DND-41 (cell line): ENCODE measurements at regions not wholly inside any gene's neighbourhood (a gene's known extent, or its start where the extent isn't known, plus 50 kb on each side); places are given as distances from the start of the nearest gene placed in this dataset.

Experiments
- ATAC-seq: fragments of 200-7000 bp; cut with Tn5 transposase; 3 replicates; pipeline ENCODE4 v1.9.1; 2021; ENCODE audit warnings: low read depth; ENCODE audit not compliant: insufficient read depth
- DNase-seq: peaks from one replicate; pipeline ENCODE4 v3.0.0-alpha.2; 2020
- H2AFZ ChIP-seq: 2 replicates; pipeline ENCODE4 v1.6.0; 2012; ENCODE audit warnings: low read depth, low read length
- H3K27ac ChIP-seq: 2 replicates; pipeline ENCODE4 v1.5.1; 2012; ENCODE audit warnings: low read length, inconsistent platforms
- H3K27me3 ChIP-seq: fragments of 200-600 bp; sonication (generic); 2 replicates; pipeline ENCODE4 v1.6.0; 2012; ENCODE audit warnings: low read length, mild to moderate bottlenecking, inconsistent platforms; ENCODE audit not compliant: insufficient read depth, poor library complexity
- H3K36me3 ChIP-seq: 2 replicates; pipeline ENCODE4 v1.5.1; 2012; ENCODE audit warnings: low read length, inconsistent platforms; ENCODE audit not compliant: insufficient read depth
- H3K4me1 ChIP-seq: 2 replicates; pipeline ENCODE4 v1.5.1; 2012; ENCODE audit warnings: mild to moderate bottlenecking, low read length; ENCODE audit not compliant: insufficient read depth
- H3K4me2 ChIP-seq: 2 replicates; pipeline ENCODE4 v1.6.0; 2012; ENCODE audit warnings: mild to moderate bottlenecking, moderate library complexity, low read length, inconsistent platforms; ENCODE audit not compliant: insufficient read depth
- H3K4me3 ChIP-seq, 2 experiments: fragments of 200-600 bp in 1 of 2; shearing (Covaris generic) in 1 of 2; 2 replicates each; pipeline ENCODE4 v1.5.1; 2012 to 2016; ENCODE audit warnings: inconsistent platforms in 2 of 2, low read length in 2 of 2, mild to moderate bottlenecking in 2 of 2, low read depth in 1 of 2, moderate library complexity in 1 of 2
- H3K79me2 ChIP-seq: 2 replicates; pipeline ENCODE4 v1.6.0; 2012; ENCODE audit warnings: low read length, inconsistent platforms; ENCODE audit not compliant: insufficient read depth
- H3K9ac ChIP-seq: 2 replicates; pipeline ENCODE4 v1.6.0; 2012; ENCODE audit warnings: low read depth, mild to moderate bottlenecking, inconsistent platforms, low read length, moderate library complexity
- H3K9me3 ChIP-seq: 2 replicates; pipeline ENCODE4 v1.5.1; 2012; ENCODE audit warnings: low read length, moderate library complexity, mild to moderate bottlenecking, inconsistent platforms; ENCODE audit not compliant: insufficient read depth, severe bottlenecking
- H4K20me1 ChIP-seq: 2 replicates; pipeline ENCODE4 v1.6.0; 2012; ENCODE audit warnings: low read length; ENCODE audit not compliant: insufficient read depth
- CTCF ChIP-seq: IDR thresholded peaks from 2 replicates; pipeline ENCODE4 v1.5.1; 2012; ENCODE audit warnings: borderline replicate concordance, low read length, moderate library complexity, mild to moderate bottlenecking; ENCODE audit not compliant: poor library complexity, severe bottlenecking; ENCODE audit errors: extremely low read depth
- EZH2 ChIP-seq: IDR thresholded peaks from 3 replicates; pipeline ENCODE4 v1.6.1; 2012; ENCODE audit warnings: borderline replicate concordance, low read depth, mild to moderate bottlenecking, moderate library complexity, low read length, inconsistent platforms; ENCODE audit not compliant: severe bottlenecking

GRCh38 chr12:114933428-114934160 is 249.6 kb upstream of the TBX3 start:
- Histone ChIP-seq H3K79me2 (no peaks in the 10 kb centered on the region), H3K27ac (no peak overlapping the region), H3K36me3 (no peaks in the 10 kb centered on the region), H3K4me2 (no peak overlapping the region), H3K27me3 (no peaks in the 10 kb centered on the region), H2AFZ (no peak overlapping the region), H4K20me1 (no peaks in the 10 kb centered on the region), H3K4me1 (no peaks in the 10 kb centered on the region), H3K9me3 (no peaks in the 10 kb centered on the region), H3K4me3 (no peak overlapping the region), H3K9ac (no peak overlapping the region)
- no peak for TF ChIP-seq CTCF
- DNase-seq (no peak), ATAC-seq (no peak)

GRCh38 chr12:114932806-114933205 is 248.8 kb upstream of the TBX3 start:
- Histone ChIP-seq H3K27ac (no peak overlapping the region), H3K9me3 (no peaks in the 10 kb centered on the region), H3K27me3 (no peaks in the 10 kb centered on the region), H3K4me2 (no peak overlapping the region), H3K9ac (no peak overlapping the region), H3K4me3 (no peak overlapping the region), H3K4me1 (no peaks in the 10 kb centered on the region), H4K20me1 (no peaks in the 10 kb centered on the region), H3K79me2 (no peaks in the 10 kb centered on the region), H2AFZ (no peak overlapping the region), H3K36me3 (no peaks in the 10 kb centered on the region)
- ATAC-seq (no peak), DNase-seq (no peak)
- no peak for TF ChIP-seq EZH2
- no peak for TF ChIP-seq CTCF

GRCh38 chr12:114931025-114931424 is 247.1 kb upstream of the TBX3 start:
- Histone ChIP-seq H3K4me2 (no peak overlapping the region), H3K4me1 (no peaks in the 10 kb centered on the region), H2AFZ (no peak overlapping the region), H3K4me3 (no peak overlapping the region), H3K27me3 (no peaks in the 10 kb centered on the region), H4K20me1 (no peaks in the 10 kb centered on the region), H3K27ac (no peak overlapping the region), H3K79me2 (no peaks in the 10 kb centered on the region), H3K36me3 (no peaks in the 10 kb centered on the region), H3K9ac (no peak overlapping the region), H3K9me3 (no peaks in the 10 kb centered on the region)
- TF ChIP-seq CTCF: no peak
- no peak for TF ChIP-seq EZH2
- no peak for DNase-seq
- no peak for ATAC-seq

GRCh38 chr12:114926341-114926740 is 242.4 kb upstream of the TBX3 start:
- H3K79me2 ChIP-seq: no peaks in the 10 kb centered on the region
- DNase-seq (no peak), ATAC-seq (no peak)
- no peaks in the 10 kb centered on the region for H4K20me1 ChIP-seq
- H3K4me2 ChIP-seq: no peak overlapping the region
- H3K4me3 ChIP-seq: no peak overlapping the region
- no peak for TF ChIP-seq EZH2
- no peak for TF ChIP-seq CTCF
- no peaks in the 10 kb centered on the region for H3K27me3 ChIP-seq
- H3K4me1 ChIP-seq: no peaks in the 10 kb centered on the region
- H2AFZ ChIP-seq: no peak overlapping the region
- H3K9me3 ChIP-seq: no peaks in the 10 kb centered on the region
- no peak overlapping the region for H3K9ac ChIP-seq
- no peaks in the 10 kb centered on the region for H3K36me3 ChIP-seq
- H3K27ac ChIP-seq: no peak overlapping the region
